ENCODE measurements at regions not wholly inside any gene's neighbourhood (a gene's known extent, or its start where the extent isn't known, plus 50 kb on each side); places are given as distances from the start of the nearest gene placed in this dataset.

- Histone ChIP-seq H2BK120ac (replicated peaks; ENCODE audit: low read depth, low read length) (no peak overlapping the region), H3K23me2 (ENCODE audit: low read depth, low read length) (no peaks in the 10 kb centered on the region), H3K36me3 (ENCODE audit: control insufficient read depth in 2 of 4, insufficient read depth in 4 of 4, low read length in 3 of 4) (no peaks in the 10 kb centered on the region), H2AK5ac (ENCODE audit: low read depth, low read length) (no peak overlapping the region), H2BK20ac (ENCODE audit: low read length) (no peak overlapping the region), H2AFZ (ENCODE audit: low read length) (no peak overlapping the region), H3K27ac (ENCODE audit: low read depth, low read length) (no peak overlapping the region), H3K9me3 (ENCODE audit: insufficient read depth in 2 of 2, low read depth in 1 of 2, low read length in 1 of 2) (no peaks in the 10 kb centered on the region), H3K79me1 (ENCODE audit: low read depth, low read length) (no peaks in the 10 kb centered on the region), H3K27me3 (replicated peaks in 1 of 4; ENCODE audit: control insufficient read depth in 3 of 4, extremely low read depth in 1 of 4, insufficient read depth in 3 of 4, low read length in 3 of 4) (no peaks in the 10 kb centered on the region), H3K4me2 (ENCODE audit: insufficient read depth in 1 of 2, low read depth in 2 of 2, low read length in 2 of 2) (no peak overlapping the region), H2BK15ac (ENCODE audit: low read length) (no peak overlapping the region), H3K4ac (replicated peaks; ENCODE audit: insufficient read length, low read depth, low read length) (no peak overlapping the region), H3K4me3 (ENCODE audit: extremely low read depth in 1 of 4, insufficient read depth in 2 of 4, low read depth in 3 of 4, low read length in 4 of 4) (no peak overlapping the region), H4K20me1 (replicated peaks in 1 of 2; ENCODE audit: control insufficient read depth in 1 of 2, insufficient read depth in 2 of 2, low read length in 2 of 2) (no peaks in the 10 kb centered on the region), H4K8ac (ENCODE audit: extremely low read depth, insufficient read depth, low read length) (no peak overlapping the region), H4K5ac (ENCODE audit: insufficient read length, low read depth, low read length) (no peak overlapping the region), H2BK5ac (ENCODE audit: low read depth, low read length) (no peak overlapping the region), H3K4me1 (replicated peaks in 1 of 4; ENCODE audit: control insufficient read depth in 3 of 4, insufficient read depth in 4 of 4, low read length in 3 of 4) (no peaks in the 10 kb centered on the region), H3K23ac (ENCODE audit: insufficient read length) (no peak overlapping the region), H3K14ac (ENCODE audit: insufficient read length) (no peak overlapping the region), H3K18ac (ENCODE audit: extremely low read depth, low read length) (no peak overlapping the region), H3K56ac (replicated peaks; ENCODE audit: insufficient read length, low read depth, low read length) (no peak overlapping the region), H3K9ac (replicated peaks in 1 of 4; ENCODE audit: extremely low read depth in 1 of 4, low read depth in 3 of 4, low read length in 3 of 4) (no peak overlapping the region), H4K91ac (replicated peaks; ENCODE audit: insufficient read length, low read length) (no peak overlapping the region), H3K79me2 (ENCODE audit: control insufficient read depth in 1 of 2, insufficient read depth in 2 of 2, low read length in 2 of 2) (no peaks in the 10 kb centered on the region), H2BK12ac (ENCODE audit: low read depth, low read length) (no peak overlapping the region)
- DNase-seq (ENCODE audit: low read depth in 1 of 2, low spot score in 2 of 2) (no peak), FAIRE-seq (no peak)
- ChIA-PET POLR2A (ENCODE audit: partially characterized antibody) (no interaction called here), CTCF (ENCODE audit: partially characterized antibody) (interaction anchor here (1.2 kb wide), 2 partner anchors 10 to 11 kb away, joined by 4 read pairs; no protein-coding TSS in a partner anchor)
- whole genome bisulfite sequencing, 2 experiments (ENCODE audit: extremely low coverage in 1 of 2, insufficient coverage in 1 of 2, insufficient read length in 1 of 2, insufficient replicate concordance in 2 of 2, low coverage in 1 of 2, low lambda C conversion rate in 2 of 2, missing lambda C conversion rate in 1 of 2) = 81% methylated on average over 1 of the region's 1 CpG; no CpG with 5 or more reads in 1 of the 2 experiments
- TF ChIP-seq MAFK (IDR thresholded peaks at IDR 0.05; ENCODE audit: low read depth, low read length) (no peak), SP4 (IDR thresholded peaks at IDR 0.05; ENCODE audit: low read length) (no peak), CBX8 (IDR thresholded peaks at IDR 0.05; ENCODE audit: borderline replicate concordance, low read depth, low read length) (no peak), FOSL1 (IDR thresholded peaks at IDR 0.05; ENCODE audit: insufficient read depth, low read depth, low read length) (no peak), SIN3A (conservative IDR thresholded peaks at IDR 0.05 in 1 of 2, IDR thresholded peaks at IDR 0.05 in 1 of 2; ENCODE audit: low read depth in 1 of 2, low read length in 2 of 2) (no peak), RFX5 (IDR thresholded peaks at IDR 0.05; ENCODE audit: borderline replicate concordance, low read depth, low read length) (no peak), ASH2L (IDR thresholded peaks at IDR 0.05; ENCODE audit: low read length) (no peak), SUZ12 (IDR thresholded peaks at IDR 0.05; ENCODE audit: low read length) (no peak), CEBPB (IDR thresholded peaks at IDR 0.05; ENCODE audit: low read depth, low read length) (no peak), TBP (IDR thresholded peaks at IDR 0.05; ENCODE audit: low read depth, low read length) (no peak)
- TF ChIP-seq, protein P1, sequence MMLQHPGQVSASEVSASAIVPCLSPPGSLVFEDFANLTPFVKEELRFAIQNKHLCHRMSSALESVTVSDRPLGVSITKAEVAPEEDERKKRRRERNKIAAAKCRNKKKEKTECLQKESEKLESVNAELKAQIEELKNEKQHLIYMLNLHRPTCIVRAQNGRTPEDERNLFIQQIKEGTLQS (IDR thresholded peaks at IDR 0.05; ENCODE audit: insufficient read depth, low read depth, low read length) = no peak
These were observed 362.6 kb upstream of the TFPI start for GRCh38 chr2:187916799-187917198.

Measured in H1 (cell line).